ENCODE measurements at regions not wholly inside any gene's neighbourhood (a gene's known extent, or its start where the extent isn't known, plus 50 kb on each side); places are given as distances from the start of the nearest gene placed in this dataset.

DNA sequence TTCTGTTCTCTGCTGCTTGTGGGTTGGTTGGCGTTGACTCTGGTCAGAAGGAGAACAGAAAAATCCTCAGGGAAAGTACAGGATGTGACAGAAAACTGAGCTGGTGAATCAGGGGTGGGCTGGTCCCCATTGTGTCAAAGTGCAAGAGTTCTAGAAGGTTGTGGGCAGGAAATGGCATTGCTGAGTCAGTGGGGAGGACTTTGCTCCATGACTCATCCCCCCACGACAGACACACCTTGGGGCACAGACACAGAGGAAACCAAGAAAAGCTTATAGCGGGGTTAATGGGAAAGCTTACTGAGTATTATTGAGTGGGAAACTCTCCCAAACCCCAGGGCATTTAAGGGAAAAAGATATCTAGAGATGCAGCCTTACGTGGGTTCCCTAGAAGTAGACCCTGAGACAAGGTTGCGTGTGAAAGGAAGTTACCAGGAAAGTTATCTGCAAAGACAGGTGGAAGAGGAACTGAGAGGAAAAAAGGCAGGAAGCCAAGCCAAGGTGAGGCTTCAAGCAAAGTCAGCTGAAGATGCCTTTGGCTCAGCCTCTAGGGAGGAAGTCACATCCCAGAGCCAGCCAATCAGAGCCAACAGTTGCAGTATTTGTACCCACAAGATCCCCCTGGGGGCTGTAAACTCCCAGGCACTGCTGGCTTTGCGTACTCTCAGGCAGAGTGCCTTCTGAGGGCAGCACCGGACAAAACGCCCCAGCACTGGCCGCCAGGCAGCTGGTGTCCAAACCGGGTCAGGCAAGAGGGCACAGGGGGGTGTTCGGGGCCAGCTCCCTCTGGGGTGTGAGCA lies 86.4 kb downstream of the FOXL1 start:
- DNase-seq = no peak

DNA sequence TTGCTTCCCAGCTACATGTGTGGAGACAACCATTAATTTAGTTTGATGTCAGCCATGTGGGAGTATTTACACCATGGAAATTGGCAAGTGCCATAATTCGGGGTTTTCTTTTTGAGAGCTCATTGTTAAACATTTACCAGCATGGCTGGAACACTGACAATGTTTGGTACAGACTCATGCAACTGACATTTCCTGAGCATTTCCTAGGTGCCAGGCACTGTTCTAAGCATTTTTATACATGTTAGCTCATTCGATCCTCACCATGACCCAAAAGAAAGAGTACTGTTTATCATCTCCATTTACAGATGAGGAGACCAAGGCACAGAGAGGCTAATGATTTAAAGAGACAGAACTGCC lies 86.9 kb downstream of the FOXL1 start:
- no peak for DNase-seq

DNA sequence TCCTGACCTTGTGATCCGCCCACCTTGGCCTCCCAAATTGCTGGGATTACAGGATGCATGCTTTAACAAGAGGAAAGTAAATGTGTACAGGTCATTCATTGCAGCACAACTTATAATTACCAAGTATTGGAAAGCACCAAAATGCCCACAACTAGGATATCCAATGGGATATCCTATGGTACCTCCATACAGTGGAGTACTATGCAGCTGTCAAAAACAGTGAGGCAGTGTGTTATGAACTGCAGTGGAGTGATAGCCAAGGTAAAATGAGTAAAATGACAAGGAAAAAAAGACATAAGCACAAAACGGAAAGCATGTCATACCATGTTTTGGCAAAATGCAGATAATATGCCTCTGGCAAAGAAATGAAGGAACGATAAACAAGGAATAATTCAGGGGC lies 87.6 kb downstream of the FOXL1 start:
- no peak for DNase-seq

DNA sequence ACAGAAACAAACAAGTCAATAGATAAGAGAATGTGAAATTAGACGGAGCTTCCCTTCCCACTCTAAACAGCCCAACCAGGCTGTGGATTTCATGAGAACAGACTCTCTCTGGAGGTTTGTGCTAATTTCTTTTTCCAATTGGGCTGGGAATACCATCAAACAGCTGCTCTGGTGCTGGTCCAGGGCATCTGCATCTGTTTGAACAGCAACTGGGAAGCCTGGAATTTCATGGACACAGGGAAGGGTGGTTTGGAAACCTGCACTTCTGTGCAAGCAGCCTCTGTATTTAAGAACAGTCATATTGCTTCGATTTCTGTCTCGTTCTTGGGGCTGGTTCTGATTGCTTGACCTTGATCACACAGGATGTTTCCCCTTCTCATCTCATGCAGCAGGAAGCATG lies 88.7 kb downstream of the FOXL1 start:
- no peak for DNase-seq

DNA sequence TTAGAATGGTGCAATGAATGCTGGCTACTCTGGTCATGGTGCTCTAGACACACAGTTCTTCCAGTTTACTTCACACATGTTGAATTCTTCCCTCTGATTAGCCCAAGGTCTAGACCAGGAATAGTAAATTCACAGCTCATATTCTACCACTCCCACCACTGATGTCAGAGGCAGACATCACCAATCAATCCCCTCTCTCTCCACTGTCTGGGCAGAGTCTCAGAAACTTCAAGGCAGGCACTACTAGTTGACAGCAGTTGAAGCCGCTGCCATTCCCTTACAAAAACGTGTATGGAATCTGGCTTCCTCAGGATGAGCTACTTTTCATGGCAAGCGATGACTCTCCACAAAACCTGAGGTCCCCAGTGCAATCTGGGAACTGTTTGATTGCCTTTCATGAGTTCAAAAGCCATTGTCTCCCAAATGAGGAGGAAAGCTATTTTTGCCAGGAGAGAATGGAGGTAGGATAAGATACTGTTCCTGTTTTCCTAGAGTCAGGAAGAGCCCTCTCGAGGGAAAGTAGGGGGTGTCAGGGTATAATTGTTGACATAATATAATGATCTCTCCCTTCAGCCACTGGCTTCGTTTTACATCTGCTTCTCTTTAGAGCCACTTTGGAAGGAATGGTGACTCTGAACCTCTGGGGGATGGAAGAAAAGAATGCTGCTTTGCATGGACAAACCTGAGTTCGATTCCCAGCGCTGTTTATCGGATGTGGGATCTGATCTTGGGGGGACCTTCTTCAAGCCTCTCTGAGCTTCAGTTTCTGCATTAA lies 90.0 kb downstream of the FOXL1 start:
- DNase-seq = no peak

DNA sequence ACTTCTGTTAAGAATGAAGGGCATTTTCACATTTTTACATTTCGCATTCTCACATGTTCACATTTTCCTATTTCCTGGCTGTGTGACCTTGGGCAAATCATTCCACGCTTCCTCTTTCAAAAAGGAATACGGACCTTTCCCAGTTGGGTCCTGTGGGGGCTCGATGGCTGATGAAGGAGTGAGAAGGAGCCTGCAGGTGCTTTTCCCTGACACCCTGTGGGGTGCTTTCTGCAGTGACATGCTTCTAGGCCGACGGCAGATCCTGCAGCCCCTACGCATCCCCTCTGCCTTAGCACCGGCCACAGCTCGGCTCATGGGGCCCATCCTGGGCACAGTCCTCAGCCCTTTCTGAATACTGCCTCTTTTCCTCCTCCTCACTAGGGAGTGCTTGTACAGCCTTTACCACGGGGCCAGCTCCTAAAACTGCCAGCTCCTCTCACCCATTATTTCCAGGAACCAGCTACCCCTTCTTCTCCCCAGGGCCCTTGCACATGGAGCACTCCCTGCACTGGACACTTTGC lies 91.0 kb downstream of the FOXL1 start:
- DNase-seq = no peak

DNA sequence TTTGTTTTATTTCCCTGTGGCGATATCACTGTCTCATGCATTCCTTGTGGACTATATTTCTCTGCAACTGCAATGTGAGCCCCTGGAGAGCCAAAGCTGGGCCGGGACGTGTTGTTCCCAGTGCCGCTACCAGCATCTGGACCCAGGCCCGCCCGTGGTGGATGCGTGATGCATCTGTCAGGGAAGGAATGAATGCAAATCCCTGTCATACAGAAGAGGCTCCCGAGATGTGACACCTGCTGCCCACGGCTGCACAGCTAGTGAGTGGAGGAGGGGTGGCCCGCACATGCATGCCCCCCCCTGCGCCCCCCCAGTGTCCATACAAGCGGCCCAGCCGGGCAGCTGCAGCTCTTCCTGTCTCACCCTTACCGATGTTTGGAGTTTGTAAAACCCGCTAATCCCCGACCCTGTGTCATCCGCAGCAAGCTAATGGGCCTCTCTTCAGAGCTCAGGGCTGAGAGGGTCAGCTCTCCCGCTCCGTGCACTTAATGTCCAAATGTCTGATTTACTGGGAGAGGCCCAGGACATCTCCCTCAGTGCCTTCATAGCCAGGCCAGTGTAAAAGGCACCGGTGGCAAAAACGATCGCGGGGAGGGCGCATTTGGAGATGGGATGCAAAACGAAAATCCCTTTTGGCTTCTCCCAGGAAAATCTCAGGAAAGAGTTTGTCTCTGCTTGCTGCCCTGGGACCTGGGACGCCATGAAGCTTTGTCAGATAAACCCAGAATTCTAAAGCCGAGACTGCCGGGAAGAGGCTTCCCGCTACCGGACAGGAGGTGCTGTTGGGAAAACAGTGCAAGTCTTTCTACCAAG lies 91.8 kb downstream of the FOXL1 start:
- no peak for DNase-seq

DNA sequence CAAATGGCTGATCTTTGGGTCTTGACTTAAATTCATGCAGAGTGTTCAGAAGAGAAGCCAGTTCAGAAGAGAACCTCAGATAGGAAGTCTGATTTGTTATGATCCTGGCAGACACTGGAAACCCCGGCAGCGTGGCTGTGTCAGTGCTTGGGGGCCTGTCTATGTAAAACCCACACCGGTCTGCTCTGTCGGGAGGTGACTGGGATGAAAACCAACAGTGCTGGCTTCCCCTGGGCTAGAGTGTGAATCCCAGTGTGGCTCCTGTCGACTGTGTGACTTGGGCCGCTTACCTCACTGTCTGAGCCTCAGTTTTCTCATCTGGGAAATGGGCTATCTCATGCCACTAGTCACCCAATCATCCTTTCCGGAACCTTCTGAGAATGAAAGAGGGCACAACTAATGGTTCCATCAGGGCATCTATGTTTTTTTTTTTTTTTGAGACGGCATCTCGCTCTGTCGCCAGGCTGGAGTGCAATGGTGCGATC lies 92.4 kb downstream of the FOXL1 start:
- DNase-seq = no peak

DNA sequence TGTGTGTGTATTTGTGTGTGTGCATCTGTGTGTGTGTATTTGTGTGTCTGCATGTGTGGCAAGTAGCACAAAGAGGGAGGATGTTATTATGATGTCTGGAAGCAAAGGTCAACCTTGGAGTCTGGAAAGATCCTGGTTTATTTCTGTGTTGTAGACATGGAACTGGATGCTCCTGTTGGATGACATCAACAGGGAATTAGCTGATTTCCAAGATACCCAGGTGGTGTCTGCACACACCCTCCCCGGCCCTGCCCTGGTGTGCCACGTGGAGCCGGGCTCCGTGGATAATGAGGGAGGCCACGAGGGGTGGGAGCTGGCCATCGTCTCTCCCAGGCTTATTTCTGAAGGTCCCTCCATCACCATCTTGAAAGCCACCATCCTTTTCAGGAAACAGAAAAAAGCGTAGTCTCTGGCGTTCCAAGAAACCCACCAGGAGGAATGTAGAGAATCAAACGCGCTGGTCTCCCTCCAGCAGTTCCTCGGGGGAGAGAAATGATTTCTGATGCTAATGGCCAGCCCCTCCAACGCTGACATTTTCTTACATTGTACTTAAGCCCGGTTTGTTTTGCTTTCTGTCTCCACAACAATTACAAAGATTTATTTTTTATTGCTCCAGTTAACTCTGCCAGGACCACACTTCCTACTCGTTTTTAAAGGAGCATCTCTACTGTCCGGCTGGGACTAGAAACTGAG lies 93.3 kb downstream of the FOXL1 start:
- DNase-seq = no peak

DNA sequence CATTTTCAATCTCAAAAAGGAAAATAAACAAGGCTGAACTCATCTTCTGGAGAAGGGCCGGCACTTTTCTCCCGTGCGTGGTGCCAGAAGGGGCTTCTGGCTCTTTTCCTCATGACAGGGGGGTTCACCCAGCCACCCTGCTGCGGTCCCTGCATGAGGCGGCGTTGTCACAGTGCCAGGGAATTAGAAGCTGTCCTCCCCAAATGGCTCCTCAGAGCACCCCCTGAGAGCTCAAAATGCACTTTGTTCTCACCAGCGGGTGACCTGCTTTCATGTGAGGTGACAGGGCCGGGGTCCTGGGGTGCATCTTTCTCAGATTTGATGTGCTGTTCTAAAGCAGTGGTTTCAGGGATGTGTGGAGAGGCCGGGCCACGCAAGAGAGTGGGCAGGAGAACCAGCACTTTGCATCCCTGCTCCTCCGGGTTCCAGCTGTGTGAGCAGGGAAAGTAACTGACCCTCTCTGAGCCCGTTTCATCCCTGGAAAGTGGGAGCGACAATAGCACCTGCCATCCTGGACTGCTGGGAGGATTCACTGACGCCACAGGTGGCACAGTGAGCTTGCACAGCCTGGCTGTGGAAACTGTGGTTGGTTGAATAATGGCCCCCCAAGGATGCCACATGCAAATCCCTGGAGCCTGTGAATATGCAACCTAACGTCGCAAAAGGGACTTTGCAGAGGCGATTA lies 94.0 kb downstream of the FOXL1 start:
- no peak for DNase-seq

DNA sequence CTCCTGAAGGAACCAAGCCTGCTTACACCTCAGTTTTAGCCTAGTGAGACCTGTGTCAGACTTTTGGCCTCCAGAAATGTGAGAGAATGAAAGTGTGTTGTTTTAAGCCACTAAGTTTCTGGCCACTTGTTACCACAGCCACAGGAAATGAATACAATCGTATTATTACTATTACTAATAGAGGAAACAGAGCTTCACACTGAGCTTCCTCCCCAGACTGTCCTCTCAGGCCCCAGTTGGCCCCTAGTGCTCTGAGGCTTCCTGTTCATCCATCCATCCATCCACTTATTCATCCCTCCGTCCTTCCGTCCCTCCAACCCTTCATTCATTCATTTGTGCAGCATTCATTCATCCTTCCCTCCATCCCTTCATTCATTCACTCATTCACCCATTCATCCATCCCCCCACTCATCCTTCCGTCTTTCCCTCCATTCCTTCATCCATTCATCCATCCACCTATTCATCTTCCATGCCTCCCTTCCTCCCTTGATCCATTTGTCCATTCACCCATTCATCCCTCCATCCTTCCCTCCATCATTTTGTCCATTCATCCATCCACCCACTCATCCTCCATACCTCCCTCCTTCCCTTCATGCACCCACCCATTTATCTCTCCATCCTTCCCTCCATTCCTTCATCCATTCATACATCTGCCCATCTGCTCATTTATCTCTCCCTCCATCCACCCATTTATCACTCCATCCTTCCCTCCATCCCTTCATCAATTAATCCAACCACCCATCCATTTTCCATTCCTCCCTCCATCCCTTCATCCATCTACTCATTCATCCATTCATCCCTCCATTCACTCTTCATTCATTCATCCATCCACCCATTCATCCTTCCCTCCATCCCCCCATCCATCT lies 95.0 kb downstream of the FOXL1 start:
- no peak for DNase-seq

DNA sequence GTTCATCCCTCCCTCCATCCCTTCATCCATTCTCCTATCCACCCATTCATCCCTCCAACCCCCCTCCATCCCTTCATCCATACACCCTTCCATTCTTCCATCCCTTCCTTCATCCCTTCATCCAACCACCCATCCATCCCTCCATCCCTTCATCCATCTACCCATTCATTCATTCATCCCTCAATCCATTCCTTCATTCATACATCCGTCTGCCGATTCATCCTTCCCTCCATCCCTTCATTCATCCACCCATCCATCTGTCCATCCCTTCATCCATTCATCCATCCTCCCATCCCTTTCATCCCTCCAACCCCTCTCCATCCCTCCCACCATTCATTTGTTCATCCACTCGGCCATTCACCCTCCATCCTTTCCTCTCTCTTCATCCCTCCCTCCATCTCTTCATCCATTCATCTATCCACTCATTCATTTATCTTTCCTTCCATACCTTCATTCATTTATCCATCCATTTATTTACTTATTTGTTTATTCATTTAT lies 95.7 kb downstream of the FOXL1 start:
- no peak for DNase-seq

DNA sequence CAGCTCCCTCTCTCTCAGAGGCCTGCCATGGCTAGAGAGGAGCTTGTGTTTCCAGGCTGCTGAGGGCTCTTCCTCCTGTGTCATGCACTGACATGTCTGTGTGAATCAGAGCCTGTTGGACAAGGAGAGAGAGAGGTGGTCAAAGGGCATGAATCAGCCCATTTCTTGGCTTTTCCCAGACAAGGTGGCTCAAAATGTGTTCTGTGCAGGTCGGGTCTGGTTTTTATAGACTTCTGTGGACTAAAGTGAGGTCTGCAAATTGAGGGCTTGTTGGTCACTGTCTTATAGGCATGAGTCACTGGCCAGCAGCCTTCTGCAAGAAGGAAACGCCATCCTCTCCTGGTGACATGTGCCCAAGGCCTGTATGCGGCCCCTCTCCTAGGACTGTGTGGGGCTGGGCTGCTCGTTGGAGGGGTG lies 97.9 kb downstream of the FOXL1 start:
- no peak for DNase-seq

DNA sequence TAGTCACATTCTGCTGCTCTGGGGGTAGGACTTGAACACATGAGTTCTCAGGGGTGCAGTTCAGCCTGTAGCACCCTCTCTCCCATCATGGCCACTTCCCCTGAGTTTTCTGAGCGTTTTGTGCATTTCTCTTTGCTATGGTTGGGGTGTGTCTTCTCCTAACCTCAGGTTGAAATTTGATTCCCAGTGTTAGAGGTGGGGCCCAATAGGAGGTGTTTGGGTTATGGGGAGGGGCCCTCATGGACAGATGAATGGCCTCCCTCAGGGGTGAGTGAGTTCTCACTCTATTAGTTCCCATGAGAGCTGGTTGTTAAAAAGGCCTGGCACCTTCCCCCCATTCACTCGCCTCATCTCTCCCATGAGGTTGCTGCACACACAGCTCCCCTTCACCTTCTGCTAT lies 101.1 kb downstream of the FOXL1 start:
- DNase-seq = no peak

DNA sequence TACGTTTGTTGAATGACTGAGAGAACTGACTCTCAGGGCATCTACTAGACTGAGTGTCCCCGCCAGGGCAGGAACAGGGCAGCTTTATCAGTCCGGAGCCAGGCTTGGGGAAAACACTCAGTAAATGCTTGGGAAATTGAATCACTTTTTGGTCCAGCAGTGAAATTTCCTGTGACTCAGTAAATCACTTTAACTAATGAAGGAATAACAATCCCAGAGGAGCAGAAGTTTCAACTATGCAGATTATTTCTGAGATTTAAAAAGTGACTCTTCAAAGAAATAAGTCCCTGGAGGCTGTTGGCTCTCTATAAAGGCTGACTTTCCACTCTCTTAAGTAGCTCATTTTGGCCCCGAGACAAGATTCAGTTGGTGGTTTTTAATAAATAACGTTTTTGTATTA lies 101.8 kb downstream of the FOXL1 start:
- DNase-seq = no peak

DNA sequence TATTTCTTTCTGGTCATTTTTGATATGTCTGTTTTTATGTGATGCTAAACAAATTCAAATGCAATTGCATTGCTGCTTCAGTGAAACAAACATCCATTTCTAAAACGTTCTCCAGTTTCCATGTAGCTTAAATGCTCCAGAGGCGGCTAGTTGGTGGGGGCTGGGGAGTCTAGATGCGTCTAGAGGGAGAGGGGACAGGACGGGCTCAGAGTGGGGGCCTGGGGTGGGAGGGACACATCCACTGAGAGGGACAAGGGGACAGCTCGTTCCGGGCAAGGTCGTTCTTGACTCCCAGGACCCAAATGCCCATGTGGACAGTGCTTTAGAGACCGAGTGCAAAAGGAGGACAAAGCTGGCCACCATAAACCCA lies 102.3 kb downstream of the FOXL1 start:
- no peak for DNase-seq

DNA sequence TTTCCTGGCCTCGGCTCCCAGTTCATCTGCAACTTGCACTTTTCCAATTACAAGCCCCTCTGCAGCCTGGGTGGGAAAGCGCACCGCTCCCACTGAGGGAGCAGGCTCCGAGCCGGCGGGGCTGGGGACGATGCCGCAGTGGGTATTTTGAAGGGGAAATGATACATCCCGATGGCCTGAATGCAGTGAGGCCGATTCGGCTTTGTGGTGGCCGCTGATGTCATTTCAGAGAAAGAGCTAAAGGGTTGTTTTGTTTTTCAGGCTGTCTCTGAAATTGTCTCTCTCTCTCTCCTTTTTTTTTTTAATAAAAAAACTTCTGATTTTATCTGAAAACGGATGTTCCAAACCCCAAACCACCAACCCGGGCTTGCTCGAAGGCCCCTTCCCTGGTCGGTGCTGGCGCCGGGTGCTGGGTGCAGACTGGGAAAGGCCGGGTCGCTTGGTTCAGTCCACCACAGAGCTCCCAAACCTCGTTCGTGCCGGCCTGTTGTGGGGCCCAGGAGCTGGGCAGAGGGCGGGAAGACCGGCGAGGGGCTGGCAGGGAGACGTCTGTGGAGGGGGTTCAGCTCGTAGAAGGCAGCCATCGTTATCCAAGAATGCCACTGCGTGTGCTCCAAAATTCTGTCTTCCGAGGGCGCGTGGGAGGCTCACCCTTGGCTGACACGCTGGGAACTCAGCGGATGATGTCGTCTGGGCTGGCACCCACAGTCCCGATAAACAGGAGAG lies 102.8 kb downstream of the FOXL1 start:
- no peak for DNase-seq

DNA sequence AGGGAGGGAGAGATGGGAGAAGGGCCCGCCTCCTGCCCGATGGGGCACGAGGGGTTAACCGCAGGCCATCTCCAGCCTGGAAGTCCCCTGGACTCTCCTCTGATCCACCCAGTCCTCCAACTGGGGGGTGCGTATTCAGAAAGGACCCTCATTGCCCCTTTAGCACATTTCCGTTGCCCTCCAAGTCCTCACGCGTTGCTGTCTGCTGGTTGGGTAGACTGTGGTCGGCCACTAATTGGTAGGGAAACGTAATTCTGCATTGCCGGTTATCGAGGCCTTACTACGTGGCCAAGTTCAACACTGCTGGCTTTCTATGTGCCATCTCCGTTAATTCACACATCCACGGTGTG lies 103.4 kb downstream of the FOXL1 start:
- DNase-seq = no peak

DNA sequence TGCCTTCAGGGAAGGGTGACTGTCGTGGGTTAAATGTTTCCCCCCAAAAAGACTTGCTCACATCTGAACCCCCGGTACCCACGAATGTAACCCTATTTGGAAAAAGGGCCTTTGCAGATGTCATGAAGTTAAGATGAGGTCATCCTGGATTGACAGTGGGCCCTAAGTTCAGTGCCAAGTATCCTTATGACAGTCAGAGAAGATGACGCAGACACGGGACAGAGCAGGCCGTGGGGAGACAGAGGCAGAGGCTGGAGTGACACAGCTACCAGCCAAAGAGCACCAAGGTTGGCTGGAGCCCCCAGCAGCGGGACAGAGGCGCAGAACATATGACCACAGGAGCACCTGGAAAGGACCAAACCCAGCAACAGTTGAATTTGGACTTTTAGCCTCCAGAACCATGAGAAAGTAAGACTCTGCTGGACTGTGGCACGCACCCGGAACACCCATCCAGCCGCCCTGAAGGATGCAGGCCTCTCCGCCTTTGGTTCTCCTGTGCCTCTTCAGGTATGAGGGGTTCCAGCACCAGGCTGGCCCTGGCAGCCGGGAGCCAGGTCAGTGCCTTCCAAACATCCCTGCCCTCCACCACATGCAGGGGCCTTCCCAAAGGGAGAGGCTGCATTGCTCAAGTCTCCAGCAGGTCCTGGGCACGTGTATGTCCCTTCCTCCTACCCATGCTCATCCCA lies 104.0 kb downstream of the FOXL1 start:
- DNase-seq = no peak
